Tibial nerve (tissue), 4 donors: ENCODE measurements at regions not wholly inside any gene's neighbourhood (a gene's known extent, or its start where the extent isn't known, plus 50 kb on each side); places are given as distances from the start of the nearest gene placed in this dataset.

Source experiments
- CTCF ChIP-seq, 5 experiments: fragments of 200-600 bp in 3 of 5; fragments of 450-650 bp in 2 of 5; sonication (generic) in 3 of 5; IDR thresholded peaks; one replicate each; pipeline ENCODE4 v1.5.1; 2016 to 2019; ENCODE audit warnings: antibody characterized with exemption in 5 of 5, mild to moderate bottlenecking in 3 of 5, moderate library complexity in 2 of 5
- EP300 ChIP-seq, 2 donors: sonication (generic); formaldehyde crosslinking; IDR thresholded peaks; one replicate each; pipeline ENCODE4 v1.6.1; 2017; ENCODE audit warnings: antibody characterized with exemption in 2 of 2, mild to moderate bottlenecking in 1 of 2
- POLR2A ChIP-seq, 2 donors: fragments of 450-650 bp; IDR thresholded peaks; one replicate each; pipeline ENCODE4 v1.6.1; 2017; ENCODE audit warnings: antibody characterized with exemption in 2 of 2, mild to moderate bottlenecking in 2 of 2, moderate library complexity in 2 of 2

GRCh38 chr17:72191356-72191755, 70.5 kb downstream of the SOX9 start:
- TF ChIP-seq CTCF (IDR thresholded peaks at IDR 0.05) (no peak), EP300 (IDR thresholded peaks at IDR 0.05) (no peak), POLR2A (IDR thresholded peaks at IDR 0.05) (no peak)
